ENCODE measurements at regions not wholly inside any gene's neighbourhood (a gene's known extent, or its start where the extent isn't known, plus 50 kb on each side); places are given as distances from the start of the nearest gene placed in this dataset.

- no peak overlapping the region for H3K9ac ChIP-seq (ENCODE audit: extremely low read depth, insufficient read length, low read length)
- no peak overlapping the region for H2BK20ac ChIP-seq (ENCODE audit: low read depth, low read length, poor library complexity, severe bottlenecking)
- 0 out of 5 replicates have a peak, but pooled peaks cover 0 to 5% of the 10 kb centered on the region in 2 experiments for H3K9me3 Mint-ChIP-seq
- H3K23ac ChIP-seq (ENCODE audit: insufficient read length, low read depth, low read length) = no peak overlapping the region
- peaks cover 2% of the 10 kb centered on the region; the same call in 1 of the 2 replicates for H3K27me3 Mint-ChIP-seq (ENCODE audit: low read depth)
- no peak overlapping the region for H2BK12ac ChIP-seq (ENCODE audit: insufficient read length, low read depth, low read length)
- no peak overlapping the region for H3K4ac ChIP-seq (ENCODE audit: low read depth, low read length)
- no peak overlapping the region for H3K27ac Mint-ChIP-seq
- no peaks in the 10 kb centered on the region for H3K79me1 ChIP-seq (ENCODE audit: insufficient read depth, low read depth, low read length, poor library complexity, severe bottlenecking)
- no peak overlapping the region for H3K14ac ChIP-seq (ENCODE audit: insufficient read depth, low read length)
- H3K4me2 ChIP-seq (ENCODE audit: insufficient read depth, insufficient read length, low read length) = no peak overlapping the region
- DNase-seq = no peak
- H3K4me1 ChIP-seq (ENCODE audit: insufficient read depth, low read length) = no peaks in the 10 kb centered on the region
- no peak overlapping the region for H2AK5ac ChIP-seq (ENCODE audit: insufficient read length, low read length)
- peaks cover 0 to 20% (median 0%) of the 10 kb centered on the region in 3 experiments; a peak in 2 of 7 replicates for H3K36me3 Mint-ChIP-seq (ENCODE audit: insufficient read depth in 1 of 3, low read depth in 3 of 3)
- H3K27ac ChIP-seq (ENCODE audit: insufficient read length, low read depth, low read length) = no peak overlapping the region
- no peaks in the 10 kb centered on the region for H3K23me2 ChIP-seq (ENCODE audit: insufficient read length, low read depth, low read length, poor library complexity, severe bottlenecking)
- H2BK120ac ChIP-seq (ENCODE audit: low read depth, low read length, poor library complexity, severe bottlenecking) = no peak overlapping the region
- H2AFZ ChIP-seq (ENCODE audit: low read length) = no peak overlapping the region
- H3K4me1 Mint-ChIP-seq = no peaks in the 10 kb centered on the region
- no peak overlapping the region for H4K8ac ChIP-seq (replicated peaks; ENCODE audit: insufficient read length, low read depth, low read length)
- H3K56ac ChIP-seq (ENCODE audit: insufficient read length, low read depth, low read length) = no peak overlapping the region
- no peaks in the 10 kb centered on the region for H3K9me3 ChIP-seq (ENCODE audit: control insufficient read depth, low read depth, low read length)
- H2BK15ac ChIP-seq (ENCODE audit: low read depth, low read length) = no peak overlapping the region
- no peaks in the 10 kb centered on the region for H4K20me1 ChIP-seq (ENCODE audit: control insufficient read depth, insufficient read depth, insufficient read length)
- H2BK5ac ChIP-seq (ENCODE audit: insufficient read length, low read length) = no peak overlapping the region
- H3K4me3 Mint-ChIP-seq = no peak overlapping the region
- H4K5ac ChIP-seq (ENCODE audit: insufficient read length, low read depth, low read length) = no peak overlapping the region
- H3K79me2 ChIP-seq (ENCODE audit: insufficient read depth, low read length) = no peaks in the 10 kb centered on the region
- H4K91ac ChIP-seq (ENCODE audit: insufficient read length, low read depth, low read length) = no peak overlapping the region
- no peak for TF ChIP-seq CTCF (conservative IDR thresholded peaks at IDR 0.05)
- H3T11ph ChIP-seq (ENCODE audit: low read length) = no peak overlapping the region
- no peak overlapping the region for H3K18ac ChIP-seq (ENCODE audit: insufficient read length, low read depth, low read length)
- no peaks in the 10 kb centered on the region for H3K27me3 ChIP-seq (ENCODE audit: insufficient read depth, low read length)
Measured at GRCh38 chr14:29191092-29191491, 424.5 kb downstream of the FOXG1 start.

Measured in H9 (cell line).